ENCODE measurements at regions not wholly inside any gene's neighbourhood (a gene's known extent, or its start where the extent isn't known, plus 50 kb on each side); places are given as distances from the start of the nearest gene placed in this dataset.

DNA sequence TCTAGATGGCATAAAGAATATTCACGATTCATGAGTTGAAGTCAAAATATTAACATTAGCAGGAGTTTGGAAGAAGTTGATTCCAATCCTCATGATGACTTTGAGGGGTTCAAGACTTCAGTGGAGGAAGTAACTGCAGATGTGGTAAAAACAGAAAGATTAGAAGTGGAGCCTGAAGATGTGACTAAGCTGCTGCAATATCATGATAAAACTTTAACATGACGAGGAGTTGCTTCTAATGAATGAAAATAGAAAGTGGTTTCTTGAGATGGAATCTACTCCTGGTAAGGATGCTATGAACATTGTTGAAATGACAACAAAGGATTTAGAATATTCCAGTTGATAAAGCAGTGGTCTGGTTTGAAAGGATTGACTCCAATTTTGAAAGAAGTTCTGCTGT lies 70.1 kb upstream of the TMLHE start:
- no peak for DNase-seq

DNA sequence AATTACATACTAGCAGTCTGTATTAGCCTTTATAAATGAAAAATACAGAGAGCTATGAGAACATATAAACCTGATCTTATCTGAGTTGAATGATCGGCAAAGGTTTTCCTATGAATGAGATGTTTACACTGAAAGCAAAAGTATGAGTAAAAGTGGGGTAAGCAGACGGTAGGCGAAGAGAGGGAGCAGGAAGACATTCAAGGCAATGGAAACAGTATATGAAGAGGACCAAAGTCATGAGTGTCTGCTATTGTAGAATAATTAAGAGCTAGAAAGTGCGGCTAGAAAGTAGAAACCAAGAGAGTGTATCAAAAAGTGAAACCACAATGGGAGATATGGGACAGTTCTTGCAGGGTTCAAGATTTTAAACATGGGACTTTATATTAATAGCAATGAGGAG lies 67.0 kb upstream of the TMLHE start:
- no peak for DNase-seq

DNA sequence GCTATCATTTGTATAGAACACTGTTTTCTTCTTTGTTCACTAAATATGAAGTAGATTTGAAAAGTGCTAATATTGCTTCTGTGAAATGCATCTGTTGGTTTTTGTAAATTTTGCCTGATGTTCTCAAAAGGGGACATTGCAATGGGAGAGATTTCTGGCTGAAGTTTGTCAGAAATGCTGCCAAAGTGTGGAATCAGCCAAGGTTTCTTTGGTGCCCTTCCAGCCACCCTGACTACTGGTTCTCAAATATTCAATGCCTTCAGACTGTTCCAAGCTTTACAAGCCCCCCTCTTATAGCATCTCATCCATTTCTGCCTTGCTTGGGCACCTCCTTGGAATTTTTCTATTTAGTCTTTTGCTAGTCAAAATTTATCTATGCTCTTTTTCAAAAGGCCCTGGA lies 60.6 kb upstream of the TMLHE start:
- no peak for DNase-seq

DNA sequence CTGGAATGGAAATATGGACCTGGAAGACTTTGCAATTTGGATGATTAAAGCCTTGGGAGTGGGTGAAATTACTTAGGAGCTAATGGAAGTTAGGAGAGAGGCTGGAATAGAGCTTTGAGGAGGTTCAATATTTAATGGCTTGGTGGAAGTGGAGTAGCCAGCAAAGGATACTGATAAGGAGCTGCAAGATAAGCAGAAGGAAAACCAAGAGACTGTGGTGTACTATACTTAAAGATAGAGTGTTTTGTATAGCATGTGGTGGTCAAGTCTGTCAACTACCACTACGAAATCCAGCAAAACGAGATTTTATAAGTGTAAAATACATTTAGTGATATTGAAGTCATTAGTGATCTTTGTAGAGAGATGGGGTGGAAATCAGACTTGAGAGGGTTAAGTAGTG lies 54.0 kb upstream of the TMLHE start:
- no peak for DNase-seq

Data from stimulated activated CD4-positive, alpha-beta T cell treated with anti-CD3 and anti-CD28 coated beads, Interleukin-4, amount 100 ng/mL, for 1 hour (primary cell).